T-helper 2 cell treated with Interferon-gamma antibody and Interleukin-4, amounts not matched to agents 5 μg/mL and 100 μg/mL, for 36 hours (primary cell): ENCODE measurements at regions not wholly inside any gene's neighbourhood (a gene's known extent, or its start where the extent isn't known, plus 50 kb on each side); places are given as distances from the start of the nearest gene placed in this dataset.
"Not testable (repeated sequence)": the region's sequence is repeated elsewhere in the genome, so short reads cannot be mapped to it uniquely, and the experiment has no call there.

ENCODE experiments used
- DNase-seq: peaks from one replicate; pipeline ENCODE4 v3.0.0; 2021; ENCODE audit warnings: low spot score
- H3K27ac Mint-ChIP-seq: one replicate; pipeline ENCODE4 v1.8.0; 2021; ENCODE audit warnings: mild to moderate bottlenecking, mixed read lengths
- H3K27me3 Mint-ChIP-seq: one replicate; pipeline ENCODE4 v1.8.0; 2021; ENCODE audit warnings: low read depth, mixed read lengths
- H3K36me3 Mint-ChIP-seq: one replicate; pipeline ENCODE4 v1.8.0; 2021; ENCODE audit warnings: low read depth, mixed read lengths
- H3K4me1 Mint-ChIP-seq: one replicate; pipeline ENCODE4 v1.8.0; 2021; ENCODE audit warnings: low read depth, mixed read lengths
- H3K4me3 Mint-ChIP-seq: one replicate; pipeline ENCODE4 v1.8.0; 2022; ENCODE audit warnings: mild to moderate bottlenecking, moderate library complexity, mixed read lengths
- H3K9me3 Mint-ChIP-seq: one replicate; pipeline ENCODE4 v1.8.0; 2021; ENCODE audit warnings: mixed read lengths

DNA sequence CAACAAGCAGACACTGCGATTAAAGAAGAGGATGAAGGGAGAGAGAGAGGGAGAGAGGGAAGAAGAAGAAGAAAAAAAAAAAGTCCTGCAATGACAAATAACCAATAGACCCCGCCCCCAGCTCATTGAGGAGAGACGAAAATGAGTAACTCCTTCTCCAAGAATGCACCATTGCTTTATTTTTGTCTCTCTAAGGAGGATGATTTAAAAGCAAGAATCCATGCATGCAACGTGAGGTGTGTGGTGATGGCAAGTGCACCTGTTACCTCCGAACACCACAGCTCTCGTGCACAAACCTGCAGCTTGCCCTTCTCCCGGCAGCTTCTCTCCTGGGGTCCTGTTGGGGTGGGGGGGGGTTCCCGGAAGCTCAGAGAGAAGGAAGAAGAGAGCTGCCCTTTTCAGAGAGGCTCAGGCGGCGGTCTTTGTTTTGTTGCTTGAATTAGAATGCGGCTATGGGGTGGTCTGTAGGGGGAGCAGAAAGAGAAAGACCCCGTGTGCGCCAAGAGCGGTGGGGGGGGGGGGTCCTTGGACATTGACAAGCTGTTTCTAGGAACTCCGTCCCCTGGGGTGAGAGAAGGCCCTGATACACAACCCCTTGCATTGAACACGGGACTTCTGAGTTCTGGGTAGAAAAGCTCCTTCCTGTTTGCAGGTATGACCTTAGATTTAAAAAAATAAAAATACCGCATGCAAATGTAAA is 100.7 kb downstream of the CRLF2 start:
- Mint-ChIP-seq H3K36me3 (no peaks in the 10 kb centered on the region), H3K27me3 (peaks cover 2% of the 10 kb centered on the region), H3K9me3 (peaks cover 10% of the 10 kb centered on the region), H3K27ac (no peak overlapping the region), H3K4me1 (peaks cover 2% of the 10 kb centered on the region), H3K4me3 (no peak overlapping the region)
- DNase-seq: no peak

DNA sequence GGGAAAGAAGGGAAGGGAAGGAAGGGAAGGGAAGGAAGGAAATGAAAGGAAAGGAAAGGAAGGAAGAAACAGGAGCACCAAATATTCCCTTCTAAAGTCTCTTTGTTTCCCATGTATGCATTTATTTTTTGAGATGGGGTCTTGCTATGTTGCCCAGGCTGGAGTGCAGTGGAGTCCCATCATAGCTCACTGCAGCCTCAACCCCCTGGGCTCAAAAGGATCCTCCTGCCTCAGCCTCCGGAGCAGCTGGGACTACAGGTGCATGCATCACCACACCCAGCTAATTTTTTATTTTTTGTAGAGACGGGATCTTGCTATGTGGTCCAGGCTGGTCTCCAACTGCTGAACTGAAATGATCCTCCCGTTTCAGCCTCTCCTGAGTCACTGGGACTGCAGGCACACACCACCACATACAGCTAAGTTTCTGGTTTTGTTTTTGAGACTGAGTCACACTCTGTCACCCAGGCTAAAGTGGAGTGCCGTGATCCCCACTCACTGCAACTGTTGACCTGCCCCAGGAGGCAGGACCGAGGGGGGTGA is 102.8 kb downstream of the CRLF2 start:
- Mint-ChIP-seq H3K27me3 (peaks cover 7% of the 10 kb centered on the region), H3K4me3 (no peak overlapping the region), H3K9me3 (peaks cover 10% of the 10 kb centered on the region), H3K36me3 (no peaks in the 10 kb centered on the region), H3K27ac (no peak overlapping the region), H3K4me1 (peaks cover 2% of the 10 kb centered on the region)
- DNase-seq: no peak

DNA sequence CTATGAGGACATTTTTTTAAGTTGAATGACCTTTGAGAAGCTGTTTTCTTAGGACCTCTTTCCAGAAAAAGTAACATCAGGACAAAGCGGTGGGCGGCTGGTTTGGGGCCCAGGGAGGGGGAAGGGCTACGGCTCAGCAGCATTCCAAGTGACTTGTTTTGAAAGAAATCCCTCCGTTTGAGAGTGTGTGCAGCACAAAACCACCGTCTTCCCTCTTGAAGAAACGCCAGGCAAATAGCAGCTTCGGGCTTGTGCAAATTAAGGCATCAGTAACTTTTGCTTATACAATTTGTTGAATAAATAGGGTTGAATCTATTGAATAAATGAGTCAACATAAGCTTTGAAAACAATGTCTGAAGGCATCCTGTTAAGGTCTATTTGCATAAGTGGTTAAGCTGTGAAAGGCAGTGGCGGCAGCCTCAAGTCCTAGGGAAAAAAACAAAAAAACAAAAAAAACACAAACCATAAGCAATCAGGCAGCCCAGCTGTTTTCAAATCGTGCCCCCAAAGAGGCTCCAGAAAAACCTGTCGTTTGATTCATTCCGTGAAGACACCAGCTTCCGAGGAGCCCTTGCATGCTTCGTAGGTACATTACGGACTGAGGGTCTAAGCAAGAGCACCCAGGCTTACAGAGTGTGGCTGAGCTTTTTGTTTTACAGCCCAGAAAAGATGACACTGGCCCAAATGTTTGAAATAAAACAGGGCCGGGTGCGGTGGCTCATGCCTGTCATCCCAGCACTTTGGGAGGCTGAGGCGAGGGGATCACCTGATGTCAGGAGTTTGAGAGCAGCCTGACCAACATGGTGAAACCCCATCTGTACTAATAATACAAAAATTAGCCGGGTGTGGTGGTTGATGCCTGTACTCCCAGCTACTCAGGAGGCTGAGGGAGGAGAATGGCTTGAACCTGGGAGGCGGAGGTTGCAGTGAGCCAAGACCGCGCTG is 103.7 kb downstream of the CRLF2 start:
- Mint-ChIP-seq H3K4me3 (no peak overlapping the region), H3K4me1 (peaks cover 2% of the 10 kb centered on the region), H3K36me3 (no peaks in the 10 kb centered on the region), H3K9me3 (peaks cover 10% of the 10 kb centered on the region), H3K27ac (no peak overlapping the region), H3K27me3 (peaks cover 7% of the 10 kb centered on the region)
- DNase-seq: no peak

DNA sequence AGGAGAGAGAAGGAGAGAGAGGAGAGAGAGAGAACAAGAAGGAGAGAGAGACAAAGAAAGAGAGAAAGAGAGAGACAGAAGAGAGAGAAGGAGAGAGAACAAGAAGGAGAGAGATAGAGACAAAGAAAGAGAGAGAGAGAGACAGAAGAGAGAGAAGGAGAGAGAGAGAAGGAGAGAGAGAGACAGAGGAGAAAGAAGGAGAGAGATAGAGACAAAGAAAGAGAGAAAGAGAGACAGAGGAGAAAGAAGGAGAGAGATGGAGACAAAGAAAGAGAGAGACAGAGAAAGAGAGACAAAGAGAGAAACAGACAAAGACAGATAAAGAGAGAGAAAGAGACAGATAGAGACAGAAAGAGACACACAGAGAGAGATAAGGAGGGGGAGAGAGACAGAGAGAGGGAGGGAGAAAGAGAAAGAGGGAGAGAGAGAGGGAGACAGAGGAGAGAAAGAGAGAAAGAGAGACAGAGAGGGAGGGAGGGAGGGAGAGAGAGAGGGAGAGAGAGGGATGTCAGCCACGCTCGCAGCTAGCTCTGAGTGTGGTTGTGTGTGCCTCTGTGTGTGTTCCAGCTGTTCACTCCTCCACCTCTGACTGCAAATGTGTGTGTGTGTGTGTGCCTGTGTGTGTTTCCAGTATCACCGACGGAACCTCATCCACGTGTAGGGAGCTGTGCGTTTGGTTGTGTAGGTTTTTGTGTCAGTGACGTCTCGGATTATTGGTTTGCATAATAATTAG is 105.8 kb downstream of the CRLF2 start:
- Mint-ChIP-seq H3K9me3 (peaks cover 10% of the 10 kb centered on the region), H3K27me3 (peaks cover 7% of the 10 kb centered on the region)

DNA sequence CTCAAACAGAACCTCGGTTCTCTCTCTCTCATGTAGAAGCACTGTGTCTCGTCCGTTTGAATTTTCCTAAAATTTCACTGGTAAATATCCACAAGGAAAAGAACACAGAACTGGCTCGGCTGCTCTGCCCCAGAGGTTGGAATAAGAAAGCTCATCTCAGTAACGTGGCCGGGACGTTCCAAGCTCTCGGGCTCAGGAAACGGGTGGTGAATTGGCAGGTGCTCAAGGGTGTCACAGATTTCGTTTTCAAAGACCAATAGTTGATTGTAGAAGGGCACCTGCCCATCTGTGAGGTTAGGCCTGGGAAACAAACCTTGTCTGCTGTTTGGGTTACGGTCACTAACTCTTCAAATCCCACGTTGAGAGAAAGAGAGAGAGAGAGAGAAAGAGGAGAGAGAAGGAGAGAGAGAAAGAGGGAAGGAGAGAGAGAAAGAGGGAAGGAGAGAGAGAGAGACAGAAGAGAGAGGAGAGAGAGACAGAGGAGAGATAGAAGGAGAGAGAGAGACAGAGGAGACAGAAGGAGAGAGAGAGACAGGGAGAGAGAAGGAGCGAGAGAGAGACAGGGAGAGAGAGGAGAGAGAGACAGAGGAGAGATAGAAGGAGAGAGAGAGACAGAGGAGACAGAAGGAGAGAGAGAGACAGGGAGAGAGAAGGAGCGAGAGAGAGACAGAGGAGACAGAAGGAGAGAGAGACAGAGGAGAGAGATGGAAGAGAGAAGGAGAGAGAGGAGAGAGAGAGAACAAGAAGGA is 106.6 kb downstream of the CRLF2 start:
- Mint-ChIP-seq H3K9me3 (peaks cover 8% of the 10 kb centered on the region), H3K27me3 (peaks cover 5% of the 10 kb centered on the region), H3K27ac (no peak overlapping the region), H3K4me3 (no peak overlapping the region), H3K4me1 (no peaks in the 10 kb centered on the region), H3K36me3 (no peaks in the 10 kb centered on the region)
- DNase-seq: no peak

More for the DNA sequence above, 105.8 kb downstream of the CRLF2 start:
- DNase-seq: no peak
- H3K4me1 Mint-ChIP-seq: peaks cover 2% of the 10 kb centered on the region
- no peaks in the 10 kb centered on the region for H3K36me3 Mint-ChIP-seq
- no peak overlapping the region for H3K27ac Mint-ChIP-seq
- H3K4me3 Mint-ChIP-seq: no peak overlapping the region

DNA sequence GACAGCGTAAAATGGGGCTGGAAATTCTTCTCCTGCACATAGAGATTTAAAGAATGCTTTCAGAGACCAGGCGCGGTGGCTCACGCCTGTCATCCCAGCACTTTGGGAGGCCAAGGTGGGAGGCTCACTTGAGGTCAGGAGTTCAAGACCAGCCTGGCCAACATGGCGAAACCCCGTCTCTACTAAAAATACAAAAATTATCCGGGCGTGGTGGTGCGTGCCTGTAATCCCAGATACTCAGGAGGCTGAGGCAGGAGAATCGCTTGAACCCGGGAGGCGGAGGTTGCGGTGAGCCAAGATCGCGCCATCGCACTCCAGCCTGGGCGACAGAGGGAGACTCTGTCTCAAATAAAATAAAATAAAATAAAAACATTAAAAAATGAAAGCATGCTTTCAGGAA is 107.4 kb downstream of the CRLF2 start:
- not testable (repeated sequence) for H3K27ac Mint-ChIP-seq, H3K27me3 Mint-ChIP-seq, H3K36me3 Mint-ChIP-seq, DNase-seq, H3K4me3 Mint-ChIP-seq, H3K9me3 Mint-ChIP-seq, H3K4me1 Mint-ChIP-seq

DNA sequence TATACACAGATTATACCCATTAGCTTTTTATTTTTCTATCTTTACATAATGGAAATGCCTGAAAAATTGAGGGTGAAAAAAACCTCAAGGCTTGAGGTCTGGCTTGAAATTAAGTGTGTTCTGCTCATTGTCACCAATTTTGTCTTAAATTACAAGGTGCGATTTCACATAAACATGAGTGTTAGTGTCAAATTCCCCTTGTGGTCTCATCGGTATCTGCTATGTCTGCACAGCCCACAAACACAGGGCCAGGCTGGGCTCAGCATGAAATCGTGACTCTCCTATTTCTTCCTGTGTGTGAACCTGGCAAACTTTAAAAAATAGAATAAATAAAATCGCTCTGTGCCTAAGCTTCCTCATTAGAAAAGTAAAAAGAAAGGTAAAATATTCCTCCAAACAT is 109.1 kb downstream of the CRLF2 start:
- Mint-ChIP-seq H3K4me3 (no peak overlapping the region), H3K27me3 (peaks cover 5% of the 10 kb centered on the region), H3K27ac (no peak overlapping the region), H3K9me3 (no peaks in the 10 kb centered on the region), H3K36me3 (no peaks in the 10 kb centered on the region), H3K4me1 (no peaks in the 10 kb centered on the region)
- DNase-seq: no peak

DNA sequence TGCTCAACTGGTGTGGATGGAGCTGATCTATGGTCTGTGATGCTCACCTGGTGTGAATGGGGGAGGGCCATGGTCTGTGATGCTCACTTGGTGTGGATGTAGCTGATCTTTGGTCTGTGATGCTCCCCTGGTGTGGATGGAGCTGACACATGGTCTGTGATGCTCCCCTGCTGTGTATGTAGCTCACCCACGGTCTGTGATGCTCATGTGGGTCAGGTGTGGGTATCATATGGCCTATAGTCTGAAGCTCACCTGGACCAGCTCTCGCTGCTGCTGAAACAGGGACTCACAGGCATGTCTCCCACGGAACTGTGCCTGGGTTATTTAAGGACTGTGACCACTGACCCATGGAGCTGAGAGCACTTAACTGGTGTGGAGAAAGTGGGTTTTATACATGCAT is 109.7 kb downstream of the CRLF2 start:
- Mint-ChIP-seq H3K36me3 (no peaks in the 10 kb centered on the region), H3K27me3 (peaks cover 5% of the 10 kb centered on the region), H3K27ac (no peak overlapping the region), H3K9me3 (peaks cover under 1% of the 10 kb centered on the region), H3K4me1 (no peaks in the 10 kb centered on the region), H3K4me3 (no peak overlapping the region)
- no peak for DNase-seq

DNA sequence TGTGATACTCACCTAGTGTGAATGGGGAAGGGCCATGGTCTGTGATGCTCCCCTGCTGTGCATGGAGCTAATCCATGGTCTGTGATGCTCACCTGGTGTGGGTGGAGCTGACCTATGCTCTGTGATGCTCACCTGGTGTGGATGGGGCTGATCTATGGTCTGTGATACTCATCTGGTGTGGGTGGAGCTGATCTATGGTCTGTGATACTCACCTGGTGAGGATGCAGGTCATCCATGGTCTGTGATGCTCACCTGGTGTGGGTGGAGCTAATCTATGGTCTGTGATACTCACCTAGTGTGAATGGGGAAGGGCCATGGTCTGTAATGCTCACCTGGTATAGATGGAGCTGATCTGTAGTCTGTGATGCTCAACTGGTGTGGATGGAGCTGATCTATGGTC is 110.2 kb downstream of the CRLF2 start:
- H3K4me3 Mint-ChIP-seq, H3K27me3 Mint-ChIP-seq, H3K27ac Mint-ChIP-seq, H3K4me1 Mint-ChIP-seq, DNase-seq, H3K9me3 Mint-ChIP-seq, H3K36me3 Mint-ChIP-seq: not testable (repeated sequence)

DNA sequence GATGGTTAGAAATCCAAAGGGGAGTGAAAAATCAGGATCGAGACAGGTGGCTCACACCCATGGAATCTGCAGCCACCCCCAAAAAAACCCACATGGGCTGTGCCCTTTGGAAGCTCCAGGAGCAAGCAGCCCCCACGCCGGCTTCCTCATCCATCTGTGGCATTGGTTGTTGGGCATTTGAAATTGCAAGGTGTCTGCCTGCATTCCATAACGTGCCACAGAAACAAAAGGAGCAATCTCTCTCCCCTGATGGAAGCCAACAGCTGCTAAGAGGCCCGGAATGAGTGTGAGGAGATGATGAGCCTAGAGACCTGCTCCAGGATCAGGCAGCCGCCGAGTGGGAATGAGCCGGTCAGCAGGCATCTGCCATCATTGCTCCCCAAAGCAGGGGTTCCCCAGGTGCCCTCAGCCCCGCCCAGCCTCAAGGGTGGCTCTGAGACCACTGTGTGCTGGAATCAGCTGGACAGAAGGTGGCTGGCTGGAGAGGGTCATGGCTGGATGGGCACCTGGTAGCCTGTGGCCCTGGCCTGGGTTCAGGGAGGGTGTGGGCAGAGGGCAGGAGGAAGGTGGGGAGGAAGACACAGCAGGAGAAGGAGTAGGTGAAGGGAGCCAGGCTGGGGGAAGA is 113.2 kb downstream of the CRLF2 start:
- no peak for DNase-seq
- Mint-ChIP-seq H3K4me3 (no peak overlapping the region), H3K4me1 (no peaks in the 10 kb centered on the region), H3K9me3 (peaks cover 9% of the 10 kb centered on the region), H3K27ac (no peak overlapping the region), H3K27me3 (no peaks in the 10 kb centered on the region), H3K36me3 (no peaks in the 10 kb centered on the region)

DNA sequence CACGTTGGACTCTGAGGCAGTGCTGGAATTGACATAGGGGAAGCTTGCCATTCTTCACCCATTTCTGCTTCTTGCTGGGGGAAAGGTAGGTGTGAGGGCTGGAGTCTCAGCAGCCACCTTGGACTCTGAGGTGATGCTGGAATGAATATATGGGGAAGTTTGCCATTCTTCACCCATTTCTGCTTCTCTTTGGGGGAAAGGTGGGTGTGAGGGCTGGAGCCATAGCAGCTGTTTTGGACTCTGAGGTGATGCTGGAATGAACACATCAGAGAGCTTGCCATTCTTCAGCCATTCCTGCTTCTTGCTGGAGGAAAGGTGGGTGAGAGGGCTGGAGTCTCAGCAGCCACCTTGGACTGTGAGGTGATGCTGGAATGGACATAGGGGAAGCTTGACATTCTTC is 115.1 kb downstream of the CRLF2 start:
- no peak overlapping the region for H3K4me3 Mint-ChIP-seq
- H3K27me3 Mint-ChIP-seq: no peaks in the 10 kb centered on the region
- no peaks in the 10 kb centered on the region for H3K36me3 Mint-ChIP-seq
- peaks cover 9% of the 10 kb centered on the region for H3K9me3 Mint-ChIP-seq
- peaks cover 7% of the 10 kb centered on the region for H3K4me1 Mint-ChIP-seq
- H3K27ac Mint-ChIP-seq: no peak overlapping the region
- no peak for DNase-seq

DNA sequence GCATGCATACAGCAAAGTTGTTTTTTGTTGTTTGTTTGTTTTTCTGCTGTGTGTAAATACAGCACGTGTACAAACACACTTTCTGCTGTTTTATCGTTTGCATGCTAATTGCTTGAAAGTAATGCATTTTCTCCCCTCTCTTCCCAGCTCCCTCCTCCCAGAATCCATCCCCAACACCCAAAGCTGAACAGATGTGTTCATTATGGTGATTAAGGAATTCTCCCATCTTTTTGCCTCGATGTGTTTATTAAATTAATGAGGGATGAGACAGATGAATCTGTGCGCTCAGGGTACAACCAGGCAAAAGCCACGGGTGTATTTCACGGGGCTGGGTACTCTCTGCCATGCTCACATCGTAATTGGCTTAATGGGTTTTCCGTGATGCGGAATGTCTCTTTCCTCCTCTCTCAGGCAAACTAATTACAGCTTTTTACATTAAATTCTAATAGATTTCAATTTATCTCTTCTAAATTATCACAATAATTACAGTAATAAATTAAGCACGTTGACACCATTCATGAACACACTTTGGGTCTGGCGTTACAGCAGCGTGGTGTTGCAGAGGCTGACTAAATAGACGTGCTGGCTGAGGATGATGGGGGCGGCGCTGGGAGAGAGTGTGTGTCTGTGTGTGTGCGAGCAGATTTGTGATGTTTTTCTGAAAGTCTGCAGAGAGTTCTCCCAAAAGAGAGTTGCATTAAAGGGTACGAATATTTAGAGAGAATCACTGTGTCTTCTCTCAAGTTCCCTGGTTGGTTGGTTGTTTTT is 117.7 kb downstream of the CRLF2 start:
- no peak overlapping the region for H3K27ac Mint-ChIP-seq
- peaks cover 9% of the 10 kb centered on the region for H3K9me3 Mint-ChIP-seq
- H3K4me3 Mint-ChIP-seq: no peak overlapping the region

More for the DNA sequence above, 117.7 kb downstream of the CRLF2 start:
- H3K27me3 Mint-ChIP-seq: no peaks in the 10 kb centered on the region
- peaks cover 7% of the 10 kb centered on the region for H3K4me1 Mint-ChIP-seq
- H3K36me3 Mint-ChIP-seq: no peaks in the 10 kb centered on the region
- DNase-seq: no peak
